ENCODE measurements at regions not wholly inside any gene's neighbourhood (a gene's known extent, or its start where the extent isn't known, plus 50 kb on each side); places are given as distances from the start of the nearest gene placed in this dataset.

- no peaks in the 10 kb centered on the region for H3K9me3 ChIP-seq (ENCODE audit: control insufficient read depth, insufficient read depth, low read depth, low read length)
- no peaks in the 10 kb centered on the region for H3K36me3 ChIP-seq (ENCODE audit: control insufficient read depth in 2 of 2, insufficient read depth in 1 of 2, low read length in 2 of 2)
- TF ChIP-seq KLF9 (tag by site-specific recombination; IDR thresholded peaks at IDR 0.05; ENCODE audit: low read depth) (no peak), ZNF302 (tag by site-specific recombination; IDR thresholded peaks at IDR 0.05; ENCODE audit: low read depth) (no peak), ZNF121 (tag by site-specific recombination; IDR thresholded peaks at IDR 0.05) (no peak), ZNF843 (tag by site-specific recombination; IDR thresholded peaks at IDR 0.05) (no peak), ZNF133 (tag by site-specific recombination; IDR thresholded peaks at IDR 0.05) (no peak), KLF10 (tag by site-specific recombination; IDR thresholded peaks at IDR 0.05) (no peak), ZNF23 (tag by site-specific recombination; IDR thresholded peaks at IDR 0.05; ENCODE audit: borderline replicate concordance) (no peak), ZNF658 (tag by site-specific recombination; IDR thresholded peaks at IDR 0.05) (no peak), ZFP3 (tag by site-specific recombination; IDR thresholded peaks at IDR 0.05; ENCODE audit: low read depth) (no peak), ZNF48 (tag by site-specific recombination; IDR thresholded peaks at IDR 0.05) (no peak), ZNF707 (tag by site-specific recombination; IDR thresholded peaks at IDR 0.05) (no peak), ZBTB21 (tag by site-specific recombination; IDR thresholded peaks at IDR 0.05) (no peak), ZNF701 (tag by site-specific recombination; IDR thresholded peaks at IDR 0.05) (no peak), ZNF792 (tag by site-specific recombination; IDR thresholded peaks at IDR 0.05) (no peak)
- TF ChIP-seq, protein P1, sequence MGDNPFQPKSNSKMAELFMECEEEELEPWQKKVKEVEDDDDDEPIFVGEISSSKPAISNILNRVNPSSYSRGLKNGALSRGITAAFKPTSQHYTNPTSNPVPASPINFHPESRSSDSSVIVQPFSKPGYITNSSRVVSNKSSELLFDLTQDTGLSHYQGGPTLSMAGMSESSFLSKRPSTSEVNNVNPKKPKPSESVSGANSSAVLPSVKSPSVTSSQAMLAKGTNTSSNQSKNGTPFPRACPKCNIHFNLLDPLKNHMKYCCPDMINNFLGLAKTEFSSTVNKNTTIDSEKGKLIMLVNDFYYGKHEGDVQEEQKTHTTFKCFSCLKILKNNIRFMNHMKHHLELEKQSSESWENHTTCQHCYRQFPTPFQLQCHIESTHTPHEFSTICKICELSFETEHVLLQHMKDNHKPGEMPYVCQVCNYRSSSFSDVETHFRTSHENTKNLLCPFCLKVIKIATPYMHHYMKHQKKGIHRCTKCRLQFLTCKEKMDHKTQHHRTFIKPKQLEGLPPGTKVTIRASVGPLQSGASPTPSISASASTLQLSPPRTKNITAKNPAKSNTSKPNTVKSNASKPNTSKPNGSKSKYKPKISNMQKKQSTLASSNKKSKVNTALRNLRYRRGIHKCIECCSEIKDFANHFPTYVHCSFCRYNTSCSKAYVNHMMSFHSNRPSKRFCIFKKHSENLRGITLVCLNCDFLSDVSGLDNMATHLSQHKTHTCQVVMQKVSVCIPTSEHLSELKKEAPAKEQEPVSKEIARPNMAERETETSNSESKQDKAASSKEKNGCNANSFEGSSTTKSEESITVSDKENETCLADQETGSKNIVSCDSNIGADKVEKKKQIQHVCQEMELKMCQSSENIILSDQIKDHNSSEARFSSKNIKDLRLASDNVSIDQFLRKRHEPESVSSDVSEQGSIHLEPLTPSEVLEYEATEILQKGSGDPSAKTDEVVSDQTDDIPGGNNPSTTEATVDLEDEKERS (tag by site-specific recombination; IDR thresholded peaks at IDR 0.05): no peak
- TF ChIP-seq, protein P2, sequence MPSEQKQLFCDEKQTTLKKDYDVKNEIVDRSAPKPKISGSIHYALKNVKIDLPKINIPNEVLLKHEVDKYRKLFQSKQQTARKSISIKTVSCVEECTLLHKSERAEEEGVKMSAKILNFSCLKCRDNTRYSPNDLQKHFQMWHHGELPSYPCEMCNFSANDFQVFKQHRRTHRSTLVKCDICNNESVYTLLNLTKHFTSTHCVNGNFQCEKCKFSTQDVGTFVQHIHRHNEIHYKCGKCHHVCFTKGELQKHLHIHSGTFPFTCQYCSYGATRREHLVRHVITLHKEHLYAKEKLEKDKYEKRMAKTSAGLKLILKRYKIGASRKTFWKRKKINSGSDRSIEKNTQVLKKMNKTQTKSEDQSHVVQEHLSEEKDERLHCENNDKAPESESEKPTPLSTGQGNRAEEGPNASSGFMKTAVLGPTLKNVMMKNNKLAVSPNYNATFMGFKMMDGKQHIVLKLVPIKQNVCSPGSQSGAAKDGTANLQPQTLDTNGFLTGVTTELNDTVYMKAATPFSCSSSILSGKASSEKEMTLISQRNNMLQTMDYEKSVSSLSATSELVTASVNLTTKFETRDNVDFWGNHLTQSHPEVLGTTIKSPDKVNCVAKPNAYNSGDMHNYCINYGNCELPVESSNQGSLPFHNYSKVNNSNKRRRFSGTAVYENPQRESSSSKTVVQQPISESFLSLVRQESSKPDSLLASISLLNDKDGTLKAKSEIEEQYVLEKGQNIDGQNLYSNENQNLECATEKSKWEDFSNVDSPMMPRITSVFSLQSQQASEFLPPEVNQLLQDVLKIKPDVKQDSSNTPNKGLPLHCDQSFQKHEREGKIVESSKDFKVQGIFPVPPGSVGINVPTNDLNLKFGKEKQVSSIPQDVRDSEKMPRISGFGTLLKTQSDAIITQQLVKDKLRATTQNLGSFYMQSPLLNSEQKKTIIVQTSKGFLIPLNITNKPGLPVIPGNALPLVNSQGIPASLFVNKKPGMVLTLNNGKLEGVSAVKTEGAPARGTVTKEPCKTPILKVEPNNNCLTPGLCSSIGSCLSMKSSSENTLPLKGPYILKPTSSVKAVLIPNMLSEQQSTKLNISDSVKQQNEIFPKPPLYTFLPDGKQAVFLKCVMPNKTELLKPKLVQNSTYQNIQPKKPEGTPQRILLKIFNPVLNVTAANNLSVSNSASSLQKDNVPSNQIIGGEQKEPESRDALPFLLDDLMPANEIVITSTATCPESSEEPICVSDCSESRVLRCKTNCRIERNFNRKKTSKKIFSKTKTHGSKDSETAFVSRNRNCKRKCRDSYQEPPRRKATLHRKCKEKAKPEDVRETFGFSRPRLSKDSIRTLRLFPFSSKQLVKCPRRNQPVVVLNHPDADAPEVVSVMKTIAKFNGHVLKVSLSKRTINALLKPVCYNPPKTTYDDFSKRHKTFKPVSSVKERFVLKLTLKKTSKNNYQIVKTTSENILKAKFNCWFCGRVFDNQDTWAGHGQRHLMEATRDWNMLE (tag by site-specific recombination; conservative IDR thresholded peaks at IDR 0.05; ENCODE audit: low read depth): no peak
- TF ChIP-seq, protein P3, sequence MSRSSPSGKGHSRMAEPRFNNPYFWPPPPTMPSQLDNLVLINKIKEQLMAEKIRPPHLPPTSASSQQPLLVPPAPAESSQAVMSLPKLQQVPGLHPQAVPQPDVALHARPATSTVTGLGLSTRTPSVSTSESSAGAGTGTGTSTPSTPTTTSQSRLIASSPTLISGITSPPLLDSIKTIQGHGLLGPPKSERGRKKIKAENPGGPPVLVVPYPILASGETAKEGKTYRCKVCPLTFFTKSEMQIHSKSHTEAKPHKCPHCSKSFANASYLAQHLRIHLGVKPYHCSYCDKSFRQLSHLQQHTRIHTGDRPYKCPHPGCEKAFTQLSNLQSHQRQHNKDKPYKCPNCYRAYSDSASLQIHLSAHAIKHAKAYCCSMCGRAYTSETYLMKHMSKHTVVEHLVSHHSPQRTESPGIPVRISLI (tag by site-specific recombination; IDR thresholded peaks at IDR 0.05): no peak
- TF ChIP-seq, protein P4, sequence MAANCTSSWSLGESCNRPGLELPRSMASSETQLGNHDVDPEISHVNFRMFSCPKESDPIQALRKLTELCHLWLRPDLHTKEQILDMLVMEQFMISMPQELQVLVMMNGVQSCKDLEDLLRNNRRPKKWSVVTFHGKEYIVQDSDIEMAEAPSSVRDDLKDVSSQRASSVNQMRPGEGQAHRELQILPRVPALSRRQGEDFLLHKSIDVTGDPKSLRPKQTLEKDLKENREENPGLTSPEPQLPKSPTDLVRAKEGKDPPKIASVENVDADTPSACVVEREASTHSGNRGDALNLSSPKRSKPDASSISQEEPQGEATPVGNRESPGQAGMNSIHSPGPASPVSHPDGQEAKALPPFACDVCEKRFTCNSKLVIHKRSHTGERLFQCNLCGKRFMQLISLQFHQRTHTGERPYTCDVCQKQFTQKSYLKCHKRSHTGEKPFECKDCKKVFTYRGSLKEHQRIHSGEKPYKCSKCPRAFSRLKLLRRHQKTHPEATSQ (tag by site-specific recombination; IDR thresholded peaks at IDR 0.05): no peak
- no peak overlapping the region for H3K27ac ChIP-seq (ENCODE audit: extremely low read depth, low read depth, low read length)
- ChIA-PET CTCF (no interaction called here), POLR2A (no interaction called here)
- no peaks in the 10 kb centered on the region for H3K4me1 ChIP-seq (ENCODE audit: control insufficient read depth, insufficient read depth, low read length)
- no peak overlapping the region for H3K4me3 ChIP-seq (ENCODE audit: low read depth, low read length)
These were observed 129.5 kb downstream of the ZIC3 start for GRCh38 chrX:137695417-137695816.
